GM12878 (cell line): ENCODE measurements at regions not wholly inside any gene's neighbourhood (a gene's known extent, or its start where the extent isn't known, plus 50 kb on each side); places are given as distances from the start of the nearest gene placed in this dataset.

Source experiments
- ATAC-seq: fragments of 200-7000 bp; cut with Tn5 transposase; 3 replicates; pipeline ENCODE4 v1.9.1; 2020; ENCODE audit warnings: mild to moderate bottlenecking, moderate library complexity
- BruUV-seq: library from RNA; stranded (reverse); fragments of 400-500 nt; replicated peaks from 2 replicates; lab custom pipeline; 2021; lab: Mats Ljungman, UMichigan
- CTCF ChIA-PET: fragments of 300-600 bp; sonication (Branson Sonifier 250); formaldehyde crosslinking; extraction: SDS; loops from one replicate; lab custom pipeline; 2021; ENCODE audit warnings: inconsistent platforms; lab: Yijun Ruan, JAX
- POLR2A ChIA-PET: fragments of 350-600 bp; formaldehyde crosslinking; extraction: SDS; loops from one replicate; lab custom pipeline; 2021; ENCODE audit warnings: inconsistent platforms; lab: Charles Lee
- RAD21 ChIA-PET: fragments of 300-600 bp; sonication (Branson Sonifier 250); formaldehyde crosslinking; loops from one replicate; lab custom pipeline; 2023; ENCODE audit warnings: antibody characterized with exemption; ENCODE audit not compliant: unreplicated experiment; lab: Charles Lee
- SMC1A ChIA-PET: fragments of 300-600 bp; sonication (Branson Sonifier 250); formaldehyde crosslinking; loops from one replicate; lab custom pipeline; 2023; ENCODE audit not compliant: unreplicated experiment, uncharacterized antibody; lab: Charles Lee
- DNase-seq: peaks from one replicate; pipeline ENCODE4 v3.0.0-alpha.2; 2011; ENCODE audit warnings: low read depth, low spot score
- FAIRE-seq: peaks from 3 replicates; lab custom pipeline; 2011; peaks lifted over from hg19 to GRCh38; lab: Jason Lieb, UNC
- H2AFZ ChIP-seq: 2 replicates; pipeline ENCODE4 v1.6.0; 2011; ENCODE audit warnings: low read depth, low read length, control low read depth; ENCODE audit not compliant: control insufficient read depth
- H3K27ac ChIP-seq: 2 replicates; pipeline ENCODE4 v1.5.1; 2011; ENCODE audit warnings: control low read depth; ENCODE audit not compliant: control insufficient read depth, insufficient read depth
- H3K27me3 ChIP-seq, 2 experiments: replicated peaks in 1 of 2; 2 replicates each; pipeline versions ENCODE4 v1.6.0 to v1.6.1; 2011; ENCODE audit warnings: low read length in 1 of 2; ENCODE audit not compliant: control insufficient read depth in 2 of 2, insufficient read depth in 2 of 2
- H3K36me3 ChIP-seq, 2 experiments: 2 replicates each; pipeline ENCODE4 v1.5.1; 2011; ENCODE audit warnings: low read length in 1 of 2; ENCODE audit not compliant: control insufficient read depth in 2 of 2, insufficient read depth in 2 of 2
- H3K4me1 ChIP-seq: 2 replicates; pipeline ENCODE4 v1.6.1; 2011; ENCODE audit warnings: mild to moderate bottlenecking, low read length, moderate library complexity, mixed read lengths; ENCODE audit not compliant: control insufficient read depth, insufficient read depth
- H3K4me2 ChIP-seq: 2 replicates; pipeline ENCODE4 v1.6.0; 2011; ENCODE audit warnings: control low read depth; ENCODE audit not compliant: control insufficient read depth, insufficient read depth
- H3K4me3 ChIP-seq: fragments of 200-600 bp; sonication (generic); 2 replicates; pipeline ENCODE4 v1.5.1; 2016
- H3K79me2 ChIP-seq: 2 replicates; pipeline ENCODE4 v1.6.0; 2011; ENCODE audit warnings: low read length; ENCODE audit not compliant: control insufficient read depth, insufficient read depth
- H3K9ac ChIP-seq: 2 replicates; pipeline ENCODE4 v1.8.0; 2011; ENCODE audit warnings: low read length, control low read depth, mixed read lengths; ENCODE audit not compliant: control insufficient read depth, insufficient read depth
- H3K9me3 ChIP-seq: replicated peaks from 3 replicates; pipeline ENCODE4 v1.5.1; 2011; ENCODE audit warnings: mild to moderate bottlenecking, low read length; ENCODE audit not compliant: control insufficient read depth, insufficient read depth
- H4K20me1 ChIP-seq: 2 replicates; pipeline ENCODE4 v1.6.0; 2011; ENCODE audit not compliant: control insufficient read depth, insufficient read depth
- FOS ChIP-seq: IDR thresholded peaks from 3 replicates; pipeline ENCODE4 v1.6.1; 2011; ENCODE audit warnings: borderline replicate concordance; ENCODE audit not compliant: insufficient read length; ENCODE audit errors: extremely low read depth
- NRF1 ChIP-seq: conservative IDR thresholded peaks from 2 replicates; pipeline ENCODE4 v1.6.1; 2011; ENCODE audit warnings: mild to moderate bottlenecking, low read depth, low read length, improper control_type of control experiment
- SREBF1 ChIP-seq: IDR thresholded peaks from 2 replicates; pipeline ENCODE4 v1.6.1; 2012; ENCODE audit warnings: mild to moderate bottlenecking, low read length
- ZNF384 ChIP-seq: IDR thresholded peaks from 2 replicates; pipeline ENCODE4 v1.6.1; 2012; ENCODE audit warnings: low read depth, mild to moderate bottlenecking, low read length, improper control_type of control experiment, borderline replicate concordance
- in situ Hi-C: fragments of 300-500 bp; cut with MboI; formaldehyde crosslinking; loops from 9 replicates; pipeline ENCODE4 v1.14.3; 2018; ENCODE audit warnings: mixed read lengths
- intact Hi-C: fragments of 100-400 bp; cut with micrococcal nuclease; formaldehyde crosslinking; loops from one replicate; pipeline ENCODE4 v1.14.2; 2022; ENCODE audit not compliant: unreplicated experiment
- TF ChIP-seq, protein P1 (sequence below): IDR thresholded peaks from 2 replicates; pipeline ENCODE4 v1.6.1; 2012; ENCODE audit warnings: low read depth, low read length, improper control_type of control experiment
- TF ChIP-seq, protein P2 (sequence below): fragments of 450-650 bp; IDR thresholded peaks from 2 replicates; pipeline ENCODE4 v1.6.1; 2014; ENCODE audit warnings: mild to moderate bottlenecking
- TF ChIP-seq, protein P3 (sequence below): fragments of 150-350 bp; IDR thresholded peaks from 2 replicates; pipeline ENCODE4 v1.6.1; 2016; ENCODE audit warnings: low read depth, low read length
- TF ChIP-seq, protein P4 (sequence below): fragments of 450-650 bp; IDR thresholded peaks from 2 replicates; pipeline ENCODE4 v1.6.1; 2017; ENCODE audit warnings: borderline replicate concordance
- TF ChIP-seq, protein P5 (sequence below): fragments of 450-650 bp; formaldehyde crosslinking; IDR thresholded peaks from 2 replicates; pipeline ENCODE4 v1.4.0; 2020; ENCODE audit warnings: mild to moderate bottlenecking, moderate library complexity

DNA sequence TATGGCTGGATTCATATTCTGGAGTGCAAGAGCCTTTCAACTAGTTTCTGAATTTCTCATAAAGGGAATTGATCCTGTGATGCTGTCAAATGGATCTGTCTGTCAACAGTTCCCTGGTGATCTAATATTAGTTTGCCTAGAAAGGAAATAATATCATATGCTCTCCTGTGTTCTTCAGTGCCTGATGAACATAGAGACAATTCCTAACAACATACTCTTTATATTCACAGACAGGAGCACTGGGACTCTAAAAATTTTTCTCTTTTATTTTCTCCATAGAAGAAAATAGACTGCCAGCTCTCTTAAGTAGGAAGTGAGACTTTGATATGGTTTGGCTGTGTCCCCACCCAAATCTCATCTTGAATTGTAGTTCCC lies 259.7 kb downstream of the TMX3 start:
- no peak overlapping the region for H3K9ac ChIP-seq
- no peak overlapping the region for H3K4me3 ChIP-seq
- H3K36me3 ChIP-seq, result no peaks in the 10 kb centered on the region
- FAIRE-seq, result no peak
- no peak overlapping the region for H2AFZ ChIP-seq
- no peaks in the 10 kb centered on the region; the same call in 2 of the 3 replicates for H3K9me3 ChIP-seq
- in situ Hi-C loops (no loop called here), intact Hi-C loops (no loop called here)
- no peak overlapping the region for H3K27ac ChIP-seq
- H3K4me2 ChIP-seq, result no peak overlapping the region
- DNase-seq, result no peak
- TF ChIP-seq ZNF384 (no peak), SREBF1 (no peak), NRF1 (no peak), FOS (no peak)
- TF ChIP-seq, protein P1, sequence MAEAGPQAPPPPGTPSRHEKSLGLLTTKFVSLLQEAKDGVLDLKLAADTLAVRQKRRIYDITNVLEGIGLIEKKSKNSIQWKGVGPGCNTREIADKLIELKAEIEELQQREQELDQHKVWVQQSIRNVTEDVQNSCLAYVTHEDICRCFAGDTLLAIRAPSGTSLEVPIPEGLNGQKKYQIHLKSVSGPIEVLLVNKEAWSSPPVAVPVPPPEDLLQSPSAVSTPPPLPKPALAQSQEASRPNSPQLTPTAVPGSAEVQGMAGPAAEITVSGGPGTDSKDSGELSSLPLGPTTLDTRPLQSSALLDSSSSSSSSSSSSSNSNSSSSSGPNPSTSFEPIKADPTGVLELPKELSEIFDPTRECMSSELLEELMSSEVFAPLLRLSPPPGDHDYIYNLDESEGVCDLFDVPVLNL, result no peak
- TF ChIP-seq, protein P2, sequence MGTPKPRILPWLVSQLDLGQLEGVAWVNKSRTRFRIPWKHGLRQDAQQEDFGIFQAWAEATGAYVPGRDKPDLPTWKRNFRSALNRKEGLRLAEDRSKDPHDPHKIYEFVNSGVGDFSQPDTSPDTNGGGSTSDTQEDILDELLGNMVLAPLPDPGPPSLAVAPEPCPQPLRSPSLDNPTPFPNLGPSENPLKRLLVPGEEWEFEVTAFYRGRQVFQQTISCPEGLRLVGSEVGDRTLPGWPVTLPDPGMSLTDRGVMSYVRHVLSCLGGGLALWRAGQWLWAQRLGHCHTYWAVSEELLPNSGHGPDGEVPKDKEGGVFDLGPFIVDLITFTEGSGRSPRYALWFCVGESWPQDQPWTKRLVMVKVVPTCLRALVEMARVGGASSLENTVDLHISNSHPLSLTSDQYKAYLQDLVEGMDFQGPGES, result no peak
- TF ChIP-seq, protein P3, sequence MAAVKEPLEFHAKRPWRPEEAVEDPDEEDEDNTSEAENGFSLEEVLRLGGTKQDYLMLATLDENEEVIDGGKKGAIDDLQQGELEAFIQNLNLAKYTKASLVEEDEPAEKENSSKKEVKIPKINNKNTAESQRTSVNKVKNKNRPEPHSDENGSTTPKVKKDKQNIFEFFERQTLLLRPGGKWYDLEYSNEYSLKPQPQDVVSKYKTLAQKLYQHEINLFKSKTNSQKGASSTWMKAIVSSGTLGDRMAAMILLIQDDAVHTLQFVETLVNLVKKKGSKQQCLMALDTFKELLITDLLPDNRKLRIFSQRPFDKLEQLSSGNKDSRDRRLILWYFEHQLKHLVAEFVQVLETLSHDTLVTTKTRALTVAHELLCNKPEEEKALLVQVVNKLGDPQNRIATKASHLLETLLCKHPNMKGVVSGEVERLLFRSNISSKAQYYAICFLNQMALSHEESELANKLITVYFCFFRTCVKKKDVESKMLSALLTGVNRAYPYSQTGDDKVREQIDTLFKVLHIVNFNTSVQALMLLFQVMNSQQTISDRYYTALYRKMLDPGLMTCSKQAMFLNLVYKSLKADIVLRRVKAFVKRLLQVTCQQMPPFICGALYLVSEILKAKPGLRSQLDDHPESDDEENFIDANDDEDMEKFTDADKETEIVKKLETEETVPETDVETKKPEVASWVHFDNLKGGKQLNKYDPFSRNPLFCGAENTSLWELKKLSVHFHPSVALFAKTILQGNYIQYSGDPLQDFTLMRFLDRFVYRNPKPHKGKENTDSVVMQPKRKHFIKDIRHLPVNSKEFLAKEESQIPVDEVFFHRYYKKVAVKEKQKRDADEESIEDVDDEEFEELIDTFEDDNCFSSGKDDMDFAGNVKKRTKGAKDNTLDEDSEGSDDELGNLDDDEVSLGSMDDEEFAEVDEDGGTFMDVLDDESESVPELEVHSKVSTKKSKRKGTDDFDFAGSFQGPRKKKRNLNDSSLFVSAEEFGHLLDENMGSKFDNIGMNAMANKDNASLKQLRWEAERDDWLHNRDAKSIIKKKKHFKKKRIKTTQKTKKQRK, result no peak
- TF ChIP-seq, protein P4, sequence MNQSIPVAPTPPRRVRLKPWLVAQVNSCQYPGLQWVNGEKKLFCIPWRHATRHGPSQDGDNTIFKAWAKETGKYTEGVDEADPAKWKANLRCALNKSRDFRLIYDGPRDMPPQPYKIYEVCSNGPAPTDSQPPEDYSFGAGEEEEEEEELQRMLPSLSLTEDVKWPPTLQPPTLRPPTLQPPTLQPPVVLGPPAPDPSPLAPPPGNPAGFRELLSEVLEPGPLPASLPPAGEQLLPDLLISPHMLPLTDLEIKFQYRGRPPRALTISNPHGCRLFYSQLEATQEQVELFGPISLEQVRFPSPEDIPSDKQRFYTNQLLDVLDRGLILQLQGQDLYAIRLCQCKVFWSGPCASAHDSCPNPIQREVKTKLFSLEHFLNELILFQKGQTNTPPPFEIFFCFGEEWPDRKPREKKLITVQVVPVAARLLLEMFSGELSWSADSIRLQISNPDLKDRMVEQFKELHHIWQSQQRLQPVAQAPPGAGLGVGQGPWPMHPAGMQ, result no peak
- TF ChIP-seq, protein P5, sequence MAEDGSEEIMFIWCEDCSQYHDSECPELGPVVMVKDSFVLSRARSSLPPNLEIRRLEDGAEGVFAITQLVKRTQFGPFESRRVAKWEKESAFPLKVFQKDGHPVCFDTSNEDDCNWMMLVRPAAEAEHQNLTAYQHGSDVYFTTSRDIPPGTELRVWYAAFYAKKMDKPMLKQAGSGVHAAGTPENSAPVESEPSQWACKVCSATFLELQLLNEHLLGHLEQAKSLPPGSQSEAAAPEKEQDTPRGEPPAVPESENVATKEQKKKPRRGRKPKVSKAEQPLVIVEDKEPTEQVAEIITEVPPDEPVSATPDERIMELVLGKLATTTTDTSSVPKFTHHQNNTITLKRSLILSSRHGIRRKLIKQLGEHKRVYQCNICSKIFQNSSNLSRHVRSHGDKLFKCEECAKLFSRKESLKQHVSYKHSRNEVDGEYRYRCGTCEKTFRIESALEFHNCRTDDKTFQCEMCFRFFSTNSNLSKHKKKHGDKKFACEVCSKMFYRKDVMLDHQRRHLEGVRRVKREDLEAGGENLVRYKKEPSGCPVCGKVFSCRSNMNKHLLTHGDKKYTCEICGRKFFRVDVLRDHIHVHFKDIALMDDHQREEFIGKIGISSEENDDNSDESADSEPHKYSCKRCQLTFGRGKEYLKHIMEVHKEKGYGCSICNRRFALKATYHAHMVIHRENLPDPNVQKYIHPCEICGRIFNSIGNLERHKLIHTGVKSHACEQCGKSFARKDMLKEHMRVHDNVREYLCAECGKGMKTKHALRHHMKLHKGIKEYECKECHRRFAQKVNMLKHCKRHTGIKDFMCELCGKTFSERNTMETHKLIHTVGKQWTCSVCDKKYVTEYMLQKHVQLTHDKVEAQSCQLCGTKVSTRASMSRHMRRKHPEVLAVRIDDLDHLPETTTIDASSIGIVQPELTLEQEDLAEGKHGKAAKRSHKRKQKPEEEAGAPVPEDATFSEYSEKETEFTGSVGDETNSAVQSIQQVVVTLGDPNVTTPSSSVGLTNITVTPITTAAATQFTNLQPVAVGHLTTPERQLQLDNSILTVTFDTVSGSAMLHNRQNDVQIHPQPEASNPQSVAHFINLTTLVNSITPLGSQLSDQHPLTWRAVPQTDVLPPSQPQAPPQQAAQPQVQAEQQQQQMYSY (CRISPR knock-in tag), result no peak
- BruUV-seq, result no TSS peak
- ATAC-seq, result no peak
- CTCF ChIA-PET, result no interaction called here
- no peaks in the 10 kb centered on the region for H3K27me3 ChIP-seq
- H4K20me1 ChIP-seq, result no peaks in the 10 kb centered on the region
- no peaks in the 10 kb centered on the region for H3K4me1 ChIP-seq
- SMC1A ChIA-PET, result no interaction called here
- no peaks in the 10 kb centered on the region for H3K79me2 ChIP-seq
- POLR2A ChIA-PET, result no interaction called here
- RAD21 ChIA-PET, result no interaction called here
